SK-N-SH (cell line): ENCODE measurements at regions not wholly inside any gene's neighbourhood (a gene's known extent, or its start where the extent isn't known, plus 50 kb on each side); places are given as distances from the start of the nearest gene placed in this dataset.

Experiments used
- RXRA ChIP-seq: IDR thresholded peaks from 2 replicates; pipeline ENCODE4 v1.4.0; 2012; ENCODE audit warnings: low read depth, mild to moderate bottlenecking, borderline replicate concordance
- TEAD4 ChIP-seq: IDR thresholded peaks from 2 replicates; pipeline ENCODE4 v1.4.0; 2012; ENCODE audit warnings: mild to moderate bottlenecking, borderline replicate concordance; ENCODE audit not compliant: insufficient read depth
- USF2 ChIP-seq: fragments of 150-350 bp; IDR thresholded peaks from 2 replicates; pipeline ENCODE4 v1.6.1; 2017; ENCODE audit warnings: antibody characterized with exemption, low read length, low read depth, borderline replicate concordance

DNA sequence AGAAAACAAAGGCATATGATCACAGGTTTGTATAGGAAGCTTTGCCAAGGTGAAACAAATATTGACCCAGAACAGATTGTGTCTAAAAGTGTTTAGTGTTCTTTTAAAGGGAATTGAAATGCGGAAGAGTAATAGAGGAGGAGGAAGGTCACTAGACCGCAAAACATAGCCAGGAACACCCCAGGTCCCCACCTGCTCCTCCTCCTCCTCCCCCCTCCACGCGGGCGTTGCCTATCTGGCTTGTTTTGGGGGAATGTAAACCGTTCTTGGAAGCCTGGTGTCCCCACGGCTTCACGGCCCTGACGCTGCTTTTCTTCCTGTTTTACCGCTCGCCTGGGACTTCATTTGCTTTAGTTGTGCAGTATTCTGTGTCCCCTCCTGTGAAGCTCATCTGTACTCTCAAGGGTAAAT lies 81.0 kb upstream of the PFKP start:
- TF ChIP-seq RXRA, result no peak
- TF ChIP-seq USF2, result no peak
- no peak for TF ChIP-seq TEAD4
